Epithelial cell of esophagus (primary cell): ENCODE measurements at regions not wholly inside any gene's neighbourhood (a gene's known extent, or its start where the extent isn't known, plus 50 kb on each side); places are given as distances from the start of the nearest gene placed in this dataset.
"Not testable (repeated sequence)": the region's sequence is repeated elsewhere in the genome, so short reads cannot be mapped to it uniquely, and the experiment has no call there.

Source experiments
- DNase-seq: peaks from one replicate; pipeline ENCODE4 v3.0.0; 2010; ENCODE audit warnings: low read depth
- H3K4me3 ChIP-seq: 2 replicates; pipeline ENCODE4 v1.5.1; 2011; ENCODE audit warnings: mild to moderate bottlenecking, low read length, control low read depth
- CTCF ChIP-seq: IDR thresholded peaks from 2 replicates; pipeline ENCODE4 v1.5.1; 2011; ENCODE audit warnings: low read depth, mild to moderate bottlenecking, low read length, control low read depth, inconsistent platforms; ENCODE audit not compliant: insufficient read depth; ENCODE audit errors: missing control alignments

GRCh38 chrX:92081250-92081649 is 302.1 kb downstream of the PCDH11X start:
- DNase-seq = not testable (repeated sequence)

GRCh38 chrX:92090756-92091155 is 311.6 kb downstream of the PCDH11X start:
- not testable (repeated sequence) for DNase-seq, H3K4me3 ChIP-seq

More at GRCh38 chrX:92081250-92081649, 302.1 kb downstream of the PCDH11X start:
- H3K4me3 ChIP-seq = not testable (repeated sequence)

- not testable (repeated sequence) for DNase-seq, H3K4me3 ChIP-seq
Observed at GRCh38 chrX:92098136-92098535, 319.0 kb downstream of the PCDH11X start.

- DNase-seq, H3K4me3 ChIP-seq: not testable (repeated sequence)
Observed at GRCh38 chrX:92100095-92100494, 320.9 kb downstream of the PCDH11X start.

- not testable (repeated sequence) for H3K4me3 ChIP-seq, DNase-seq
Observed at GRCh38 chrX:92105693-92106092, 326.5 kb downstream of the PCDH11X start.

- not testable (repeated sequence) for H3K4me3 ChIP-seq, DNase-seq
Observed at GRCh38 chrX:92106671-92107070, 327.5 kb downstream of the PCDH11X start.

GRCh38 chrX:92110410-92110911 is 331.3 kb downstream of the PCDH11X start:
- H3K4me3 ChIP-seq, DNase-seq: not testable (repeated sequence)

GRCh38 chrX:92117701-92118100 is 338.5 kb downstream of the PCDH11X start:
- not testable (repeated sequence) for DNase-seq, H3K4me3 ChIP-seq

- not testable (repeated sequence) for H3K4me3 ChIP-seq, DNase-seq
Observed at GRCh38 chrX:92163035-92163434, 383.9 kb downstream of the PCDH11X start.

- DNase-seq = no peak
- no peak overlapping the region for H3K4me3 ChIP-seq
- TF ChIP-seq CTCF = no peak
Observed at GRCh38 chrX:92209936-92210335, 430.8 kb downstream of the PCDH11X start.

- no peak overlapping the region for H3K4me3 ChIP-seq
- TF ChIP-seq CTCF = no peak
- DNase-seq = peak; percentile 14
Observed at GRCh38 chrX:92213786-92214185, 434.6 kb downstream of the PCDH11X start.

GRCh38 chrX:92215011-92215410 is 435.8 kb downstream of the PCDH11X start:
- not testable (repeated sequence) for H3K4me3 ChIP-seq, DNase-seq

- no peak for TF ChIP-seq CTCF
- H3K4me3 ChIP-seq = no peak overlapping the region
- DNase-seq = no peak
Observed at GRCh38 chrX:92224406-92224805, 445.2 kb downstream of the PCDH11X start.
